Adipocyte (in vitro differentiated cells): ENCODE measurements at regions not wholly inside any gene's neighbourhood (a gene's known extent, or its start where the extent isn't known, plus 50 kb on each side); places are given as distances from the start of the nearest gene placed in this dataset.
"Not testable (repeated sequence)": the region's sequence is repeated elsewhere in the genome, so short reads cannot be mapped to it uniquely, and the experiment has no call there.

Experiments used
- DNase-seq: peaks from one replicate; pipeline ENCODE4 v3.0.0-alpha.2; 2015; ENCODE audit warnings: low read depth
- H3K27me3 ChIP-seq: replicated peaks from 2 replicates; pipeline ENCODE4 v1.7.0; 2013; ENCODE audit warnings: mild to moderate bottlenecking, low read length, moderate library complexity; ENCODE audit not compliant: control insufficient read depth, insufficient read depth
- H3K36me3 ChIP-seq: 2 replicates; pipeline ENCODE4 v1.7.0; 2013; ENCODE audit warnings: low read length, mild to moderate bottlenecking, moderate library complexity; ENCODE audit not compliant: control insufficient read depth, insufficient read depth, severe bottlenecking
- H3K4me1 ChIP-seq: 2 replicates; pipeline ENCODE4 v1.7.0; 2013; ENCODE audit warnings: mild to moderate bottlenecking, low read length, moderate library complexity; ENCODE audit not compliant: control insufficient read depth, insufficient read depth
- H3K4me3 ChIP-seq: 2 replicates; pipeline ENCODE4 v1.7.0; 2013; ENCODE audit warnings: mild to moderate bottlenecking, low read length, moderate library complexity
- H3K9ac ChIP-seq: 2 replicates; pipeline ENCODE4 v1.7.0; 2013; ENCODE audit warnings: mild to moderate bottlenecking, low read length, moderate library complexity
- H3K9me3 ChIP-seq: 2 replicates; pipeline ENCODE4 v1.7.0; 2013; ENCODE audit warnings: mild to moderate bottlenecking, low read length, moderate library complexity; ENCODE audit not compliant: control insufficient read depth

- Histone ChIP-seq H3K9me3 (no peaks in the 10 kb centered on the region), H3K36me3 (no peaks in the 10 kb centered on the region), H3K4me3 (no peak overlapping the region), H3K9ac (no peak overlapping the region), H3K4me1 (no peaks in the 10 kb centered on the region), H3K27me3 (no peaks in the 10 kb centered on the region)
- peak; percentile 1 for DNase-seq
Measured at GRCh38 chr12:126027825-126028224, 962.6 kb downstream of the AACS start.

GRCh38 chr12:126030573-126030972 is 965.3 kb downstream of the AACS start:
- no peaks in the 10 kb centered on the region for H3K9me3 ChIP-seq
- DNase-seq = no peak
- H3K27me3 ChIP-seq = no peaks in the 10 kb centered on the region
- no peak overlapping the region for H3K9ac ChIP-seq
- H3K4me3 ChIP-seq = no peak overlapping the region
- H3K36me3 ChIP-seq = no peaks in the 10 kb centered on the region
- no peaks in the 10 kb centered on the region for H3K4me1 ChIP-seq

GRCh38 chr12:126033751-126034150 is 968.5 kb downstream of the AACS start:
- Histone ChIP-seq H3K4me1 (no peaks in the 10 kb centered on the region), H3K9ac (no peak overlapping the region), H3K9me3 (no peaks in the 10 kb centered on the region), H3K27me3 (no peaks in the 10 kb centered on the region), H3K4me3 (no peak overlapping the region), H3K36me3 (no peaks in the 10 kb centered on the region)
- DNase-seq = no peak

GRCh38 chr12:126036348-126036747 is 971.1 kb downstream of the AACS start:
- Histone ChIP-seq H3K9me3 (no peaks in the 10 kb centered on the region), H3K27me3 (no peaks in the 10 kb centered on the region), H3K36me3 (no peaks in the 10 kb centered on the region), H3K4me3 (no peak overlapping the region), H3K4me1 (no peaks in the 10 kb centered on the region), H3K9ac (no peak overlapping the region)
- DNase-seq = no peak

- H3K4me3 ChIP-seq = no peak overlapping the region
- no peak for DNase-seq
- no peaks in the 10 kb centered on the region for H3K9me3 ChIP-seq
- no peaks in the 10 kb centered on the region for H3K36me3 ChIP-seq
- H3K27me3 ChIP-seq = no peaks in the 10 kb centered on the region
- H3K4me1 ChIP-seq = no peaks in the 10 kb centered on the region
- no peak overlapping the region for H3K9ac ChIP-seq
Measured at GRCh38 chr12:126038434-126038833, 973.2 kb downstream of the AACS start.

GRCh38 chr12:126040307-126040706 is 975.1 kb downstream of the AACS start:
- Histone ChIP-seq H3K4me1 (no peaks in the 10 kb centered on the region), H3K9me3 (no peaks in the 10 kb centered on the region), H3K4me3 (no peak overlapping the region), H3K9ac (no peak overlapping the region), H3K36me3 (no peaks in the 10 kb centered on the region), H3K27me3 (no peaks in the 10 kb centered on the region)
- DNase-seq = no peak

GRCh38 chr12:126042286-126042685 is 977.1 kb downstream of the AACS start:
- Histone ChIP-seq H3K4me3 (no peak overlapping the region), H3K4me1 (no peaks in the 10 kb centered on the region), H3K9me3 (no peaks in the 10 kb centered on the region), H3K36me3 (no peaks in the 10 kb centered on the region), H3K27me3 (no peaks in the 10 kb centered on the region), H3K9ac (no peak overlapping the region)
- DNase-seq = no peak

- not testable (repeated sequence) for DNase-seq, H3K4me1 ChIP-seq, H3K9ac ChIP-seq, H3K4me3 ChIP-seq, H3K36me3 ChIP-seq, H3K27me3 ChIP-seq, H3K9me3 ChIP-seq
Measured at GRCh38 chr12:126049501-126049900, 984.3 kb downstream of the AACS start.

- H3K36me3 ChIP-seq = no peaks in the 10 kb centered on the region
- H3K9ac ChIP-seq = no peak overlapping the region
- no peaks in the 10 kb centered on the region for H3K27me3 ChIP-seq
- peak; percentile 1 for DNase-seq
- H3K4me1 ChIP-seq = no peaks in the 10 kb centered on the region
- no peak overlapping the region for H3K4me3 ChIP-seq
- H3K9me3 ChIP-seq = no peaks in the 10 kb centered on the region
Measured at GRCh38 chr12:126051611-126052107, 986.4 kb downstream of the AACS start.

GRCh38 chr12:126055521-126055920 is 990.3 kb downstream of the AACS start:
- no peaks in the 10 kb centered on the region for H3K9me3 ChIP-seq
- H3K4me3 ChIP-seq = no peak overlapping the region
- H3K36me3 ChIP-seq = no peaks in the 10 kb centered on the region
- H3K27me3 ChIP-seq = no peaks in the 10 kb centered on the region
- no peaks in the 10 kb centered on the region for H3K4me1 ChIP-seq
- H3K9ac ChIP-seq = no peak overlapping the region
- DNase-seq = no peak

GRCh38 chr12:126061777-126062176 is 996.5 kb downstream of the AACS start:
- Histone ChIP-seq H3K27me3 (no peaks in the 10 kb centered on the region), H3K9me3 (peaks cover 4% of the 10 kb centered on the region), H3K36me3 (no peaks in the 10 kb centered on the region), H3K4me1 (no peaks in the 10 kb centered on the region), H3K9ac (no peak overlapping the region), H3K4me3 (no peak overlapping the region)
- DNase-seq = no peak

- DNase-seq = no peak
- H3K9me3 ChIP-seq = peaks cover 4% of the 10 kb centered on the region
- H3K27me3 ChIP-seq = no peaks in the 10 kb centered on the region
Measured at GRCh38 chr12:126064028-126064427, 998.8 kb downstream of the AACS start.

More at GRCh38 chr12:126064028-126064427, 998.8 kb downstream of the AACS start:
- H3K4me3 ChIP-seq = no peak overlapping the region
- no peaks in the 10 kb centered on the region for H3K36me3 ChIP-seq
- H3K9ac ChIP-seq = no peak overlapping the region
- H3K4me1 ChIP-seq = no peaks in the 10 kb centered on the region
